HEK293T (cell line): ENCODE measurements at regions not wholly inside any gene's neighbourhood (a gene's known extent, or its start where the extent isn't known, plus 50 kb on each side); places are given as distances from the start of the nearest gene placed in this dataset.

Source experiments
- CTCF ChIA-PET: fragments of 350-600 bp; formaldehyde crosslinking; extraction: SDS; loops from one replicate; lab custom pipeline; 2021; ENCODE audit warnings: antibody characterized with exemption, inconsistent platforms; lab: Yijun Ruan, JAX
- POLR2A ChIA-PET: fragments of 350-600 bp; formaldehyde crosslinking; extraction: SDS; loops from one replicate; lab custom pipeline; 2020; ENCODE audit warnings: antibody characterized with exemption, inconsistent platforms; lab: Yijun Ruan, JAX
- DNase-seq: peaks from one replicate; pipeline ENCODE4 v3.0.0; 2012; ENCODE audit warnings: mixed read lengths; ENCODE audit errors: extremely low spot score
- ARNT ChIP-seq: fragments of 450-650 bp; IDR thresholded peaks from 2 replicates; pipeline ENCODE4 v1.6.1; 2017; ENCODE audit warnings: mild to moderate bottlenecking
- BHLHE40 ChIP-seq: fragments of 450-650 bp; IDR thresholded peaks from 2 replicates; pipeline ENCODE4 v1.6.1; 2016; ENCODE audit warnings: mild to moderate bottlenecking, moderate library complexity, borderline replicate concordance
- CTBP1 ChIP-seq: fragments of 450-650 bp; IDR thresholded peaks from 2 replicates; pipeline ENCODE4 v1.6.1; 2016; ENCODE audit warnings: borderline replicate concordance
- ELF4 ChIP-seq: fragments of 450-650 bp; IDR thresholded peaks from 2 replicates; pipeline ENCODE4 v1.6.1; 2017; ENCODE audit warnings: antibody characterized with exemption
- FOXA1 ChIP-seq: fragments of 450-650 bp; IDR thresholded peaks from 2 replicates; pipeline ENCODE4 v1.6.1; 2016; ENCODE audit warnings: mild to moderate bottlenecking
- FOXK2 ChIP-seq: fragments of 450-650 bp; IDR thresholded peaks from 2 replicates; pipeline ENCODE4 v1.6.1; 2016; ENCODE audit warnings: mild to moderate bottlenecking
- FOXM1 ChIP-seq: fragments of 450-650 bp; IDR thresholded peaks from 2 replicates; pipeline ENCODE4 v1.6.1; 2017; ENCODE audit warnings: mild to moderate bottlenecking, borderline replicate concordance
- HDGF ChIP-seq: fragments of 450-650 bp; IDR thresholded peaks from 2 replicates; pipeline ENCODE4 v1.6.1; 2017; ENCODE audit warnings: antibody characterized with exemption, borderline replicate concordance
- L3MBTL2 ChIP-seq: fragments of 450-650 bp; conservative IDR thresholded peaks from 2 replicates; pipeline ENCODE4 v1.6.1; 2016; ENCODE audit warnings: mild to moderate bottlenecking
- LEF1 ChIP-seq: fragments of 450-650 bp; IDR thresholded peaks from 2 replicates; pipeline ENCODE4 v1.6.1; 2017; ENCODE audit warnings: mild to moderate bottlenecking, borderline replicate concordance
- NFRKB ChIP-seq: fragments of 450-650 bp; IDR thresholded peaks from 2 replicates; pipeline ENCODE4 v1.6.1; 2016; ENCODE audit warnings: mild to moderate bottlenecking, moderate library complexity
- PKNOX1 ChIP-seq: fragments of 450-650 bp; IDR thresholded peaks from 2 replicates; pipeline ENCODE4 v1.6.1; 2016
- SP1 ChIP-seq: fragments of 450-650 bp; IDR thresholded peaks from 2 replicates; pipeline ENCODE4 v1.6.1; 2017
- SUZ12 ChIP-seq: fragments of 450-650 bp; IDR thresholded peaks from 2 replicates; pipeline ENCODE4 v1.6.1; 2016; ENCODE audit warnings: mild to moderate bottlenecking
- TARDBP ChIP-seq: fragments of 450-650 bp; IDR thresholded peaks from 2 replicates; pipeline ENCODE4 v1.6.1; 2016
- ZNF384 ChIP-seq: fragments of 450-650 bp; IDR thresholded peaks from 2 replicates; pipeline ENCODE4 v1.6.1; 2016

GRCh38 chrX:69257499-69258127 is 92.4 kb upstream of the PJA1 start:
- DNase-seq: no peak
- TF ChIP-seq TARDBP (no peak), ELF4 (no peak), CTBP1 (no peak), L3MBTL2 (no peak), SP1 (no peak), PKNOX1 (no peak), ZNF384 (no peak), LEF1 (no peak), NFRKB (no peak), BHLHE40 (no peak), FOXM1 (no peak), HDGF (no peak), FOXA1 (no peak), ARNT (no peak), FOXK2 (no peak), SUZ12 (no peak)
- ChIA-PET POLR2A (no interaction called here), CTCF (no interaction called here)

GRCh38 chrX:69256291-69256565 is 91.0 kb upstream of the PJA1 start:
- TF ChIP-seq LEF1 (no peak), FOXK2 (no peak), ARNT (no peak), FOXM1 (no peak), SP1 (no peak), ZNF384 (no peak), HDGF (no peak), TARDBP (no peak), SUZ12 (no peak), NFRKB (no peak)
- CTCF ChIA-PET: interaction anchor here (1.5 kb wide), 1 partner anchor 131 kb away, joined by 4 read pairs; no protein-coding TSS in a partner anchor
- DNase-seq: no peak
- POLR2A ChIA-PET: no interaction called here

GRCh38 chrX:69255441-69256290 is 90.4 kb upstream of the PJA1 start:
- DNase-seq: no peak
- no peak for TF ChIP-seq PKNOX1
- no peak for TF ChIP-seq FOXA1
- no peak for TF ChIP-seq TARDBP
- TF ChIP-seq L3MBTL2: no peak
- TF ChIP-seq HDGF: no peak
- ChIA-PET POLR2A (no interaction called here), CTCF (interaction anchor here (1.5 kb wide), 1 partner anchor 132 kb away, joined by 4 read pairs; no protein-coding TSS in a partner anchor)

GRCh38 chrX:69253821-69254220 is 88.6 kb upstream of the PJA1 start:
- ChIA-PET CTCF (no interaction called here), POLR2A (no interaction called here)
- DNase-seq: no peak
- no peak for TF ChIP-seq HDGF
- no peak for TF ChIP-seq SUZ12
- no peak for TF ChIP-seq ZNF384
- TF ChIP-seq BHLHE40: no peak
- no peak for TF ChIP-seq LEF1
- TF ChIP-seq FOXM1: no peak

- TF ChIP-seq L3MBTL2: no peak
- TF ChIP-seq CTBP1: no peak
- TF ChIP-seq SUZ12: no peak
- TF ChIP-seq NFRKB: no peak
- no peak for DNase-seq
- ChIA-PET POLR2A (no interaction called here), CTCF (no interaction called here)
Measured at GRCh38 chrX:69243276-69243675, 78.0 kb upstream of the PJA1 start.

- ChIA-PET POLR2A (no interaction called here), CTCF (interaction anchor here (1.1 to 1.3 kb wide), 2 partner anchors 16 to 411 kb away, joined by 3 read pairs; no protein-coding TSS in a partner anchor)
Measured at GRCh38 chrX:69238887-69239231, 73.6 kb upstream of the PJA1 start.

More at GRCh38 chrX:69238887-69239231, 73.6 kb upstream of the PJA1 start:
- TF ChIP-seq LEF1: no peak
- no peak for TF ChIP-seq CTBP1
- no peak for TF ChIP-seq HDGF
- no peak for TF ChIP-seq L3MBTL2
- TF ChIP-seq PKNOX1: no peak
- no peak for TF ChIP-seq SP1
- TF ChIP-seq BHLHE40: no peak
- TF ChIP-seq FOXK2: no peak
- DNase-seq: no peak
